RWPE1 (cell line): ENCODE measurements at regions not wholly inside any gene's neighbourhood (a gene's known extent, or its start where the extent isn't known, plus 50 kb on each side); places are given as distances from the start of the nearest gene placed in this dataset.

ENCODE experiments used
- CTCF ChIA-PET: fragments of 350-600 bp; sonication (Branson Sonifier 250); formaldehyde crosslinking; extraction: SDS; loops from one replicate; lab custom pipeline; 2021; lab: Yijun Ruan, JAX
- POLR2A ChIA-PET: fragments of 400-600 bp; formaldehyde crosslinking; extraction: SDS; loops from one replicate; lab custom pipeline; 2020; ENCODE audit warnings: antibody characterized with exemption; ENCODE audit not compliant: low non-redundant PET; lab: Yijun Ruan, JAX
- DNase-seq: peaks from one replicate; pipeline ENCODE4 v3.0.0; 2012; ENCODE audit warnings: low spot score
- H3K27ac ChIP-seq: fragments of 450-650 bp; 2 replicates; pipeline ENCODE4 v1.5.1; 2017
- TF ChIP-seq, protein P1 (sequence below): fragments of 450-650 bp; conservative IDR thresholded peaks from 2 replicates; pipeline ENCODE4 v1.5.1; 2017; ENCODE audit warnings: low read depth, mild to moderate bottlenecking

DNA sequence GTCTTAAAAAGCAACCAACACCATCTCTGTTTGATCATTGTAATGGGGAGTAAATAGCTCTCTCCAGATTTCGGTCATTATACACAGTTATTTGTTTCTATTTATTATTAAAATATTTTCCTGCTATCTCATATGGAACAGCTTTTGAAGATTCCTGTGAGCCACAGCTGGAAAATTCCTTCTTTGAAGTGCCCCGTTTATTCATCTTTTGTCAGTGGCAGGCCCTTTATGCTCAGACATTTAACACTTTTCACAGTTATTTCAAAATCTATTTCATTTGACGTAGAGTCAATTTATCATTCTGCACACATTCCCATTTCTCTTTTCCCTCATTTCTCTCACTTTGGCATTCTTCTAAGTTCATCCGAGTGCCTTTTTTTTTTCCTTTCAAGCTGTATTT is 245.9 kb upstream of the ELAC2 start:
- H3K27ac ChIP-seq, result no peak overlapping the region
- TF ChIP-seq, protein P1, sequence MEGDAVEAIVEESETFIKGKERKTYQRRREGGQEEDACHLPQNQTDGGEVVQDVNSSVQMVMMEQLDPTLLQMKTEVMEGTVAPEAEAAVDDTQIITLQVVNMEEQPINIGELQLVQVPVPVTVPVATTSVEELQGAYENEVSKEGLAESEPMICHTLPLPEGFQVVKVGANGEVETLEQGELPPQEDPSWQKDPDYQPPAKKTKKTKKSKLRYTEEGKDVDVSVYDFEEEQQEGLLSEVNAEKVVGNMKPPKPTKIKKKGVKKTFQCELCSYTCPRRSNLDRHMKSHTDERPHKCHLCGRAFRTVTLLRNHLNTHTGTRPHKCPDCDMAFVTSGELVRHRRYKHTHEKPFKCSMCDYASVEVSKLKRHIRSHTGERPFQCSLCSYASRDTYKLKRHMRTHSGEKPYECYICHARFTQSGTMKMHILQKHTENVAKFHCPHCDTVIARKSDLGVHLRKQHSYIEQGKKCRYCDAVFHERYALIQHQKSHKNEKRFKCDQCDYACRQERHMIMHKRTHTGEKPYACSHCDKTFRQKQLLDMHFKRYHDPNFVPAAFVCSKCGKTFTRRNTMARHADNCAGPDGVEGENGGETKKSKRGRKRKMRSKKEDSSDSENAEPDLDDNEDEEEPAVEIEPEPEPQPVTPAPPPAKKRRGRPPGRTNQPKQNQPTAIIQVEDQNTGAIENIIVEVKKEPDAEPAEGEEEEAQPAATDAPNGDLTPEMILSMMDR, result no peak
- no peak for DNase-seq
- CTCF ChIA-PET, result interaction anchor here (1.0 kb wide), 1 partner anchor 233 kb away, joined by 3 read pairs; no protein-coding TSS in a partner anchor
- POLR2A ChIA-PET, result no interaction called here

DNA sequence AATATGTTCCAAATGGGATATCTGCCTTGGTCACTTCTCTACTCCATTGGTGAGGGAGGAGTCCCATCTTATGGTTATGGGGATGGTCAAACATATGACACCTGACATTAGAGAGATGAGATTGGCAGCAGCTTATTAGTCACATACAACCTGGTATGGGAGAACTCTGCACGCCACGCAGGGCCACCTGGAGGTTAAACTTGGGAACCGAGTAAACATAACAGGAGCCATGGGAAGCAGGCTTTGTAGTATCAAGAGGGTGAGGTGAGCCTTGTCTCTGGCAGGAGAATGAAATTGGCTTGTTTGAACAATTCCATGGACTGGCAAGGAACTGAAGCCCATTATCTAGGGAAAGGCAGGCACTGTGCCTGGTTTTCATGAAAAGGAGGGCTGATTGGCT is 238.7 kb upstream of the ELAC2 start:
- no peak overlapping the region for H3K27ac ChIP-seq
- TF ChIP-seq, protein P1, result no peak
- ChIA-PET POLR2A (no interaction called here), CTCF (no interaction called here)
- no peak for DNase-seq

DNA sequence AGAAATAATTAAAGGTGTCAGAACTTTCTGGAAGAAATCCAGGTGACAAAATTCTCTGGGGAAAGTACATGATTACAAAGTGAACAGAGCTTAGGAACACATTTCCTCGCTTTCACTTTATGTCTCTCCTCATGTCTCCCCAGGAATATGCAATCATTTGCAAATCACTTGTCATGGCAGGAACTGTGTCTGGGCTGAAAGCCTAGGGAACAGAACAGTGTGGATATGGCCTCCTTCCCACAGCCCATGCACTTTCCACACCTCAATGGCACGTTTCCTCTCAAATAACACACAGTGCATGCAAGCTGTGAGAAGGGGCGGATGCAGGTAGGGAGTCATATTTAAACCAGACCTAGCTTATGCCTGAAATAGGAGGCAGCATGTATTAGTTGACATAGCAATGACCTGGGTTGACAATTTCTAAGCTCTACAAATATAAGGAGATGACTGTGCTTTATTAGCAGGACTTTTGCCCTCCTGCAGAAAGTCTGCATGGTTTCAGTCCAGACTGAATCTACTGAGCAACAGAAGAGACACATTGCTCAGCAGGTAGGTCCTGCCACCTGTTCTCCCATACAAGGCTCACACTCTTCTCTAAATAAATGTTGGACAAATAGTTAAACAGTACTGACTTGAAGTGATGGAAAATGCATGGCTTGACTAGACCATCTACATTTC is 236.0 kb upstream of the ELAC2 start:
- ChIA-PET CTCF (no interaction called here), POLR2A (no interaction called here)
- no peak for DNase-seq
- no peak overlapping the region for H3K27ac ChIP-seq
- TF ChIP-seq, protein P1, result no peak

DNA sequence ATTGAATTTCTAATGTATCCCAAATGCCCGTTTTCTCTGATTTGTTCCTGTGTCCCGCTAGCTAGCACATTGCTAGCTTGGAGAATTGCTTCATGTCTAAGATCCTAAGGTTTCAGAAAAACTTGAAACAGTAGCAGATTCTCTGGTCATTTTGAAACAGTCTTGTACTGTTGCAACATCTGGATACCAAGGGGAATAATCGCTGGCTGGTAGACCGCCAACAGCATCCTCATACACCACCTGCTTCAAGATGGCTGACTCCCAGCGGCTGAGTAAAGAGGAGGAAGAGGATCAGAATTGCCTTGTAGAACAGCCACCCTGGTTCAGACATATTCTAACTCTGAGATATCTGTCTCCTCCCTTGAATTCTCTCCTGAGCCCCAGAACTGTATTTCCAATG is 226.7 kb upstream of the ELAC2 start:
- no peak overlapping the region for H3K27ac ChIP-seq
- TF ChIP-seq, protein P1, result no peak
- POLR2A ChIA-PET, result no interaction called here
- CTCF ChIA-PET, result interaction anchor here (0.6 kb wide), 1 partner anchor 39 kb away, joined by 4 read pairs; no protein-coding TSS in a partner anchor
- DNase-seq, result no peak

DNA sequence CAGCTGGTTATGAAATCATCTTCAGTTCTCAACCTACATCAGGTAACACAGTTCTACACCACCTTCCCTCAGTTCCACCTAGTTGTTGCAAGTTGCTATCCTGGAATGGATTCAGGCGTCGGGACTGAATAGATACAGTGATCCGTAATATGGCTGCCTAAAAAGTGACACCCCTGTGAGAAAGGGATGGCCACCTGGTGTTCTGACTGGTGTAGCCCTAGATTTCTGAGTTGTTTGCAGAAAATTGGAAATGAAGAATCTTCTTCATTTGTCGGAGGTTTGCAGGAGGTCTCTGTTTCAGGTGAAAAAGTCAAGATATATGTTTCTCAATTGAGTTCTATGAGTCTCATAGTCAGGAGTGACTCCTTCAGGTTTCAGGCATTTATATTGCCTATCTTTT is 225.8 kb upstream of the ELAC2 start:
- no peak for DNase-seq
- POLR2A ChIA-PET, result no interaction called here
- no peak overlapping the region for H3K27ac ChIP-seq
- CTCF ChIA-PET, result no interaction called here
- TF ChIP-seq, protein P1, result no peak

DNA sequence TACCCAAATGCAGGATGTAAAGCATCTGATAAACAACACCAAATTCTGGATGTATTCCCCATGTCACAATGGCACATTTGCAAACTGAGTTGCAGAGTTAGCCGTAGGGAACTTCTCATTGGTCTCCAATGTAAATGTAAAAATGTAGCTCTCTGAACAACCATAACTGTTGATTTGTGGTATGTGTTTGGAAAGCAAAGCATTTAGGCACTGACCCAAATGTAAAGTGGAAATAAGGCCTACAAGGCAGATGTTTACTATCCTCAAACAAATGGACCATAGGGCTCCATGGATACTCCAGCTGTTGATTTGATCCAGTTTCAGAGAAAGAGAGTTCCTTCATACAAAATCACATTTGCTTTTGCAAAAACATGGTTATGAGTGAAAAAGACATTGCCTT is 223.0 kb upstream of the ELAC2 start:
- TF ChIP-seq, protein P1, result no peak
- H3K27ac ChIP-seq, result no peak overlapping the region
- DNase-seq, result no peak
- CTCF ChIA-PET, result no interaction called here
- POLR2A ChIA-PET, result no interaction called here
